ENCODE measurements at regions not wholly inside any gene's neighbourhood (a gene's known extent, or its start where the extent isn't known, plus 50 kb on each side); places are given as distances from the start of the nearest gene placed in this dataset.

DNA sequence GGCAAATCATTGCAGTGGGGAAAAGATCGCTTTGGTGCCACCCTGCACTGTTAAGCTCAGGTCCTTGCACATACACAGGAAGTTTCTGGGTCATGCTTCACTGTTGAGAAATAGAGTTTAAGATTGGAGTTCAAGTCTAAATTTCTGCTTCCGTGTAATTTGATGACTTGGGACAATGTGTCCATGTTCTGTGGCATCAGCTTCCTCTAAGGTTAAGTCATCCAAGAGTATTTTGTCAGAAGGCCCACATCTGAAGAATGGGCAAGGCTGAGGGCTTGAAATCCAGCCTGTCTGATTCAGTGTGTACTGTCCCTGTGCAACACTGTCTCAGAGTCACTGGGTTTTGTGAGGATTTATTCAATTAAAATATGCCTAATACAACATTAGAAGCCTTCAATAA is 880.7 kb downstream of the SUCLG1 start (continued):
- TF ChIP-seq, protein P1, sequence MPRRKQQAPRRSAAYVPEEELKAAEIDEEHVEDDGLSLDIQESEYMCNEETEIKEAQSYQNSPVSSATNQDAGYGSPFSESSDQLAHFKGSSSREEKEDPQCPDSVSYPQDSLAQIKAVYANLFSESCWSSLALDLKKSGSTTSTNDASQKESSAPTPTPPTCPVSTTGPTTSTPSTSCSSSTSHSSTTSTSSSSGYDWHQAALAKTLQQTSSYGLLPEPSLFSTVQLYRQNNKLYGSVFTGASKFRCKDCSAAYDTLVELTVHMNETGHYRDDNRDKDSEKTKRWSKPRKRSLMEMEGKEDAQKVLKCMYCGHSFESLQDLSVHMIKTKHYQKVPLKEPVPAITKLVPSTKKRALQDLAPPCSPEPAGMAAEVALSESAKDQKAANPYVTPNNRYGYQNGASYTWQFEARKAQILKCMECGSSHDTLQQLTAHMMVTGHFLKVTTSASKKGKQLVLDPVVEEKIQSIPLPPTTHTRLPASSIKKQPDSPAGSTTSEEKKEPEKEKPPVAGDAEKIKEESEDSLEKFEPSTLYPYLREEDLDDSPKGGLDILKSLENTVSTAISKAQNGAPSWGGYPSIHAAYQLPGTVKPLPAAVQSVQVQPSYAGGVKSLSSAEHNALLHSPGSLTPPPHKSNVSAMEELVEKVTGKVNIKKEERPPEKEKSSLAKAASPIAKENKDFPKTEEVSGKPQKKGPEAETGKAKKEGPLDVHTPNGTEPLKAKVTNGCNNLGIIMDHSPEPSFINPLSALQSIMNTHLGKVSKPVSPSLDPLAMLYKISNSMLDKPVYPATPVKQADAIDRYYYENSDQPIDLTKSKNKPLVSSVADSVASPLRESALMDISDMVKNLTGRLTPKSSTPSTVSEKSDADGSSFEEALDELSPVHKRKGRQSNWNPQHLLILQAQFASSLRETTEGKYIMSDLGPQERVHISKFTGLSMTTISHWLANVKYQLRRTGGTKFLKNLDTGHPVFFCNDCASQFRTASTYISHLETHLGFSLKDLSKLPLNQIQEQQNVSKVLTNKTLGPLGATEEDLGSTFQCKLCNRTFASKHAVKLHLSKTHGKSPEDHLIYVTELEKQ (CRISPR knock-in tag; IDR thresholded peaks at IDR 0.05) = no peak
- TF ChIP-seq HDAC8 (tag; IDR thresholded peaks at IDR 0.05) (no peak), SLC30A9 (CRISPR knock-in tag; IDR thresholded peaks at IDR 0.05) (no peak), PHB2 (IDR thresholded peaks at IDR 0.05; ENCODE audit: low read depth) (no peak)

GRCh38 chr2:83574614-83575013 is 884.5 kb downstream of the SUCLG1 start:
- FAIRE-seq = no peak
- H3K9me1 ChIP-seq (ENCODE audit: control insufficient read depth, insufficient read depth, low read length) = no peaks in the 10 kb centered on the region
- H3K79me2 ChIP-seq (ENCODE audit: control insufficient read depth, insufficient read depth, low read length) = no peaks in the 10 kb centered on the region
- in situ Hi-C loops (cut with MboI) (no loop called here), intact Hi-C loops (cut with micrococcal nuclease) (no loop called here)
- ChIA-PET CTCF (ENCODE audit: low intra/inter-chr PET ratio) (no interaction called here), POLR2A (no interaction called here)
- BruUV-seq (replicated peaks) = no TSS peak
- no peak overlapping the region for H3K4me2 ChIP-seq (ENCODE audit: insufficient read depth, low read length)
- H4K20me1 ChIP-seq (replicated peaks; ENCODE audit: control insufficient read depth, insufficient read depth, low read length) = no peaks in the 10 kb centered on the region
- no peak overlapping the region for H2AFZ ChIP-seq (ENCODE audit: low read depth, low read length)
- no peaks in the 10 kb centered on the region for H3K36me3 ChIP-seq (ENCODE audit: control insufficient read depth, insufficient read depth, low read length)
- no peak for TF ChIP-seq SRSF3 (IDR thresholded peaks at IDR 0.05; ENCODE audit: insufficient read depth, low read length)
- TF ChIP-seq POLR2AphosphoS5 (IDR thresholded peaks at IDR 0.05; ENCODE audit: control insufficient read depth, insufficient read depth, low read depth, low read length) = no peak
- no peak for TF ChIP-seq PPARD (CRISPR knock-in tag; IDR thresholded peaks at IDR 0.05)
- no peak for TF ChIP-seq SP1 (CRISPR knock-in tag; IDR thresholded peaks at IDR 0.05)
- no peak for TF ChIP-seq MEF2D (tag; conservative IDR thresholded peaks at IDR 0.05; ENCODE audit: low read depth)
- H3K9me3 ChIP-seq (replicated peaks; ENCODE audit: control insufficient read depth, insufficient read depth, low read depth, low read length) = no peaks in the 10 kb centered on the region
- H3K4me3 ChIP-seq = no peak overlapping the region
- WGBS (ENCODE audit: insufficient coverage, low coverage, missing lambda C conversion rate) = 14% methylated on average over 1 of the region's 1 CpG
- no peak for DNase-seq (ENCODE audit: extremely low read depth in 1 of 4, low spot score in 3 of 4)
- no peaks in the 10 kb centered on the region for H3K27me3 ChIP-seq (ENCODE audit: control insufficient read depth in 2 of 2, insufficient read depth in 2 of 2, low read length in 2 of 2)
- no peak overlapping the region for H3K9ac ChIP-seq (ENCODE audit: insufficient read depth in 1 of 2, low read depth in 2 of 2, low read length in 2 of 2)
- H3K27ac ChIP-seq (ENCODE audit: extremely low read depth, low read depth, low read length) = no peak overlapping the region
- H3K4me1 ChIP-seq (replicated peaks in 1 of 2; ENCODE audit: control insufficient read depth in 2 of 2, insufficient read depth in 2 of 2, low read length in 2 of 2) = no peaks in the 10 kb centered on the region
- ATAC-seq = no peak
